ENCODE measurements at regions not wholly inside any gene's neighbourhood (a gene's known extent, or its start where the extent isn't known, plus 50 kb on each side); places are given as distances from the start of the nearest gene placed in this dataset.

DNA sequence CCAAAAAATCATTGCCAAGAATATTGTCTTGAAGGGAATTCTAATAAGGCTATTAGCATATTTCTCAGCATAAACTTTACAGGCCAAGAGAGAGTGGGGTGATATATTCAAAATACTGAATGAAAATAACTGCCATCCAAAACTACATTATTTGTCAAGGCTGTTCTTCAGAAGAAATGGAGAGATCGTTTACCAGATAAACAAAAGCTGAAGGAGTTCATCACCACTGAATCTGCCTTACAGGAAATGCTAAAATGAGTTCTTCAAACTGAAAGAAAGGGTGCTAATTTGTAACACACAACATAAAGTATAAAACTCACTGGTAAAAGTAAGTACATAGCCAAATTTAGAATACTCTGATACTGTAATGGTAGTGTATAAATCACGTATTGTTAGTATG lies 517.0 kb downstream of the TENT5A start:
- DNase-seq = no peak

DNA sequence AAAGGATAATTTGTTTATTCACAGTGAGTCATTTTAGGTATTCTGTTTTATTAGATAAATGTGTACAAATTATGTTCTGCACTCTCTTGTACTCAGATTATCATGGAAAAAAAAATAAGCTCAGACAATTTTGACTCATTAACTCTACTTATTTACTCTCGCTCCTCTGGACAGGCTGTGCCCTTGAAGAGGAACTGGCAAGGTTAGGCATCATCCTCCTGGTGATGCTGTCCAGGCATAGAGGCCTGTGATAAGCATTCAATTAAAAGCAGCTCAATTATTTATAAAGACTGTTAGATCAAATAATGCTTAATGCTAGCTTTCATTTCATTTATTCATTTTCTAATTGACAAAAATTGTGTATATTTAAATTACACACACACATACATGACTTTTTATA lies 518.5 kb downstream of the TENT5A start:
- DNase-seq = no peak

DNA sequence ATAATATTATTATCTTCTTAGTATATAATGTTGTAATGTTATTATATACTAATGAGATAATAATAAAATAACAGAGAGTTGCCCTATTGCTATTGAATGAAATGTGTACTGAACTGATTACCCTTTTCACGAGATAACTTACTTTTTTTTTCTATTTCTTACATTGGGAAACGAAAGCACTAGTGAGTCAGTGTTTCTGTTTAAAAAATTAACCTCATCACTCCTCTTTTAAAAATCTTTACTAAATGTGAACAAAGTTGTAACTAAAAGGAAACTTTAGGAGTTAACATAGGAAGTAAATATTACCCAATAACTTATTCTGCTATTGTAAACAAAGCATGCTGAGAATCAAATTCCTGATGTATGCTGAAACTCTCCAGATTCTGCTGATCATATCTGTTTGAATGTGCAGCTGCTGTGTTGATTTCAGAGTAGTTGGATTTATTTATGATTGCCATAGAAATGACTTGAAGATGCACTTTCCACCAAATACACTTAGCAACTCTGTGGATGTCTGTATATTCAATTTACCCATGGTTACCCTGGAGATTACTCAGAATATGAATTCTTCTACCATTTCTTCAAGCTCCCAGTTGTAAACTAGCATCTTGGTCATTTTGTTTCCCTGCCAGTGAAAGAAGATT lies 523.4 kb downstream of the TENT5A start:
- peak; percentile 61 for DNase-seq

DNA sequence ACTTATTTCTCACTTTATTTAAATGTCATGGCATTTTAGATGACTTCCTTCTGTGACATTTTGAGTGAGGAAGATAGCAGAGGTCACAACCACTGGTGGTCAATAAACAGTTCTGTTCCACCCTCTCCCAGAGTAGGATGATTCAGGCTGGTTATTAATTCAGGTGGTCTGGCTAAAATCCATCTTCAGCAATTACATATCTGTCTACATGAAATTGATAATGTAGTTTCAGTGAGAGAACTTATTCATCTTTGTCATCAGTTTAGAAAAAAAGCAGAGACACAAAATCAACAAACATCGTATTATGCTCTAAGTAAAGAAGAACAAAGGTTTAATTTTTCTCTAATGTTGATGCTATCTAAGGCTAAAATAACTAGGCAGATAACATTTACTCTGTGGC lies 525.5 kb downstream of the TENT5A start:
- no peak for DNase-seq

DNA sequence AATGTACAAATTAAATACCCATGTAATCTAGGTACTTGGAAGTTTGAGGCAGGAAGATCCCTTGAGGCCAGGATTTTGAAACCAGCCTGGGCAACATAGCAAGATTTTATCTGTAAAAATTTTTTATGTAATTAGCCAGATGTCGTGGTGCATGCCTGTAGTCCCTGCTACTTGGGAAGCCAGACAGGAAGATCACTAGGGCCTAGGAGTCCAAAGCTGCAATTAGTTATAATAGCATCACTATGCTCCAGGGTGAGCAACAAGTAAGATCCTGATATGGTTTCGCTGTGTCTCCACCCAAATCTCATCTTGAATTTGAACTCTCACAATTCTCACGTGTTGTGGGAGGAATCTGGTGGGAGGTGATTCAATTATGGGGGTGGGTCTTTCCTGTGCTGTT lies 535.8 kb downstream of the TENT5A start:
- DNase-seq = no peak

DNA sequence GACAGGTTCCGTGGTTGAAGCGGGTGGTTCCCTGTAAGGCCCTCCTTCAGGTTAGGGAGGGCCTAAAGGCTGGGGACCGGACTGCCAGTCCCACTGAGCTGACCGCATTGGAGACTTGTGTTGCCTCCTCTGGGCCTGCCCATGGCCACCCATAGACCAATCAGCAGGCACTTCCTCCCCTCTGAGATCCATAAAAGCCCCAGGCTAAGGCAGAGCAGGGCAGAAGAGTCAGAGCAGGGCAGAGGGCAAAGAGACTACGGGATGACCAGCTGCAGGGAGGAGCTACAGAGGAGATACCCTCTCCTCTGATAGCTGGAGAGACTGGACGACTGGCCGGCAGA lies 537.4 kb downstream of the TENT5A start:
- DNase-seq = no peak

DNA sequence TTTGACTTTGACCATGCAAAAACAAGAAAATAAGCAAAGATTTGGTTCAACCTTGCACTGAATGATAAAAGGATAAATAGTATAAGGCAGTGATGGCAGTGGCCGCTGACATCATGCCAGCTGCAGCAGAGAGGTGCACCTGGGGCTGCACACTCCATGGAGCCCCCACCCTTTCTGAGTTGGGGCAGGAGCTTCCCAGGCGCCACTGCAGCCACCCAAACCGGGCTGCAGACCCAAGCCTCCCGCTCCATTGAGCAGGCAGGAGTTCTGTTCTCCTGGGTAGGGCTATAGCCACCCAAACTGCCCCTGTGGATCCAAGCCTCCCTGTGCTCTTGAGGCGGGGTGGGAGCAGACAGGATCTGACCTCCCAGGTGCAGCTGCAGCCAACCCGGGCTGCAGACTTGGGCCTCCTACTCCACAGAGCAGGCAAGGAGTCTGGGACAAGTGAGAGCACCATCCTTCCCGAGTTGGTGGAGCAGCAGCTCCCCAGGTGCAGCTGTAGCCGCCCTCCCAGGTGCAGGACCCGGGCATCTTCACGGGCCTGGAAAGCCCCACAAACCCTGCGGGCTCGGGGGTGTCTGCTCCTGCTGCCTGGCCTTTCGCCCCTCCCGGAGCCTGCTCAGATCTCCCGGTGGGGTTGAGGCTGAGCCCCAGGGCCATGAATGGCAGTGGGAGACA lies 537.9 kb downstream of the TENT5A start:
- no peak for DNase-seq

DNA sequence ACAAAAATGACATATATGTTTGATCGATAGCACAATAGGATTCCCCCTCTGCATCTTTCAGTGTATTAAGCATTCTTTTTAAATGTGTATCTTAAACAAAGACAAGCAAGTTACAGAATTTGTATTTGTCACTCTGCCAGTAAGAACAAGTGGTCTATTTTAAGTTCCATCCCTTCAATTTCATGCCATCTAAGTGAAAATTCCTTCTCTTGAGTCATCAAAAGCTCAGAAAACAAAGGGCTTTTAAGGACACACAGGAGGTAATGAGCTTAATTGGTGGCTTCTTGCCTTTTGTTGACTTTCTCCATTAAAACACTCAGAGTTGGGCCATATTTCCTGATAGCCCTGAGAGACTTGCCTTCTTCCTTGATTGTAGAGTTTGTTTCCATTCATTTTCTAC lies 547.8 kb downstream of the TENT5A start:
- no peak for DNase-seq

DNA sequence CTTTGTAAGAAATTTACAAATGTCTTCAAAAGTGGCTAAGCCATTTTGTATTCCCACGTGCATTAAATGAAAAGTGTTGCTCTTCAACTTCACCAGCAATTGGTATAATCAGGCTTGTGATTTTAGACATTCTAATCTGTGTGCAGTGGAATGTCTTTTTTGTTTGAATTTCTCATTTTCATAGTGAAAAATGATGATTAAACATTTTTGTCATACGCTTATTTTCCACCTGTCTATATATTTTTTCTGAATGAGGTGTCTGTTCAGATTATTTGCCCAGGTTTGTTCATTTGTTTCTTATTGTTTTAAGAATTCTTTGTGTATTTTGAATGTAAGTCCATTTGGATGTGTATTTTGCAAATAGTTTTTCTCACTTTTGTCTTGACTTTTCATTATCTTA lies 558.1 kb downstream of the TENT5A start:
- no peak for DNase-seq

DNA sequence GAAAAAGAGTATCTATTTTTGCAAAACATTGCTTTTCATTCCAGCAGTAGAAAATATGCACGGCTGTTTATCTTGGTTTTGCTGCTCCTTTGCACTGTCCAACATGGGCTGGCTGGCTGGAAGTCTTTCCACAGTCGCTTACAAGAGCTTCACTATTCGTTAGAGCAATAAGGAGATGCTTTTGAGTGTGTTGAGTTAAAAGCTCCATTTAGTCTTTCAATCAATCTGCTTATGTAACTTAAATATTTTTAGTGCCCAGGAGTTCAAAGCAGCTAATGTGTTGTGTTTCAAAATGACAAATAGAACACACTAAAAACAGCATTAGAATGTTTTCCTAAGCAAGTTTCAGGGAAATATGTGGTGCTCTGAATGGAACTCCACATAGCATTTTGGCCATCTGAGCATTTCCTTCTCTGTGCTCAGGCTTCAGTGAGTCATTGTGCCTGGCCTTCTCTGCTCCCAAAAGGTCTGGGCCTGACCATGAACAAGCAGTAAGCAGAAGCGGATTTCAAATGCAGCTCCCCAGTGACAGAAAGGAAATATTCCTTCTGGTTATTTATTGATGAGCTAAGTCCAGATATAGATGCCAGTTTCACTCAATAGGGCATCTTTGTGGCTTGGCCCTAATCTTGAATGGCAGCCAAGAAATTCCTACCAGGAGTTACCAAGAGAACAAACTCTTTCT lies 580.3 kb downstream of the TENT5A start:
- DNase-seq = peak; percentile 42

DNA sequence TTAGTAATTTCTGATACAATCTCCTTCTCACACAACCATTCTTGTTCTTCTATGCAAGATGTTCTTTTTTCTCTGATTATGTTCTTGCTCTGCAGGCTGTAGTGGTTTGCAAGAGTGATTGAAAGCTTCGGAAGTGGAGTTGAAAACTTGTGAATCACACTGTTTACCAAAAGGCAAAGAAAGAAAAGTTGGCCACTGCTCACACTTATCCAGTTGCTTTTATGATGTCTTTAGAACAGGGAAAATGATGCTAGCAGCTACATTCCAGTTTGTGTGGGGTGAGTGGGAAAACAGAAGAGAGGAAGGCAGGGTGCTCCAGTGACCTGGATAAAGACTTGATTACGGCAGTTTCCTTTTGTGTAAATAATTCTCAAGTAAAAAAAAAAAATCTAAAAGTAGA lies 583.3 kb downstream of the TENT5A start:
- no peak for DNase-seq

DNA sequence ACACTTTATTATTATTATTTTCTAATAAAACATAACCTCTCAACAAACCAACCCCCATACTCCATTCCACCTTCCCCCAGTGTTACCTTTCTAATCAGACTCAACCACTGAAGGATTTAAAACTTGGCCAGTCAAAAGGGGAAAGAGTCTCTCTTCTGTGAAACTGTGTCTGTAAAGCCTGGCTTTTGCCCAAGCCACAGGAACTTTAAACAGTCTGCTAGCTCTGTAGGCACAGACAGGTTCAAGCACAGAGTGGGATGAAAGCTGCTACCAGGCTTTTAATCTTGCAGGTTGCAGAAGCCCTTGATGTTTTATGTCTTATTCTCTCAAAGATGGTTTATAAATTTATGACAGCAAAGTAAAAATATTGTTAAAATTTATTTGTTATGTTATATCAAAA lies 585.7 kb downstream of the TENT5A start:
- no peak for DNase-seq

DNA sequence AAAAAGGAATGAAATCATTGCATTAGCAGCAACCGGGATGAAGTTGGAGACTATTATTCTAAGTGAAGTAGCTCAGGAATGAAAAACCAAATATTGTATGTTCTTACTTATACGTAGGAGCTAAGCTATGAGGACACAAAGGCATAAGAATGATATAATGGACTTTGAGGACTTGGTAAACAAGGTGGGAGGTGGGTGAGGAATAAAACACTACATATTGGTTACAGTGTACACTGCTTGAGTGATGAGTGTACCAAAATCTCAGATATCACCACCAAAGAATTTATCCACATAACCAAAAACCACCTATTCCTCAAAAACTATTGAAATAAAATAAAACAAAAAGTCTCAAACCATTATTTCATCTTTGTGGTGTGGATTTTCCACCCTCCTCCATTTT lies 593.5 kb downstream of the TENT5A start:
- no peak for DNase-seq

DNA sequence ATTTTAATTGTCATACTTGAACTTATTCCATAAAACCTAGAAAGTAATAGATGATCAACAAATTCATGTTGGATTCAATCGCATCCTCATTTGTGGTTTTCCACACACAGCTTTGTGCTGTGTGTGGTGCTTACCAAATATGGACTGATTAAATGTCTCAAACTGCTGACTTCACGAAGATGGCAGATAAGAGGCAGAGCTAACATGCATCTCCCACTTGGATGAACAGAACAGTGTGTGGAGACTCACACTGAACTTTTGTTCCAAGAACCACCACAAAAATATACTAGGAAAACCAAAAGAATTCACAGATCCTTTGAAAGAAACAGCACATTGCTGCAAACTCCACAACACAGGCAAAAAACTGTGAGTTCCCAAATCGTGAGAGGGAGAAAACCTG lies 603.7 kb downstream of the TENT5A start:
- no peak for DNase-seq

DNA sequence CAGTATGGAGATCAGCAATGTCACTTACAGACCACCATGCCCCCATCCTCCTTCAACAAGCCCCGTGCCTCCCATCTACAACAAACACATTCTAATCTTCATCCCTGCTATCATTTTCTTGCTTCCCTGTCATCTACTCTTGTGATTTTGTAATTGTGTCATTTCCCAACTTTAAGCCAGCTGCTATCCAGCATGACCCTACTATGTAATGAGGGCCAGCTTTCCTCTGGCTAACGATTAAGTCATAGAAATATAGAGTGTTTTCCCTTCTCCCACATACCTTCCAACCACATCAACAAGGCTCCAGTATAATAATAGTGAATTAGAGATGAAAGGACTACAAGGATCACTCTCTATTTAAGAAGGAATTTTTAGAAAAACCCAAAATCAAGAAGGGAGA lies 607.0 kb downstream of the TENT5A start:
- no peak for DNase-seq

DNA sequence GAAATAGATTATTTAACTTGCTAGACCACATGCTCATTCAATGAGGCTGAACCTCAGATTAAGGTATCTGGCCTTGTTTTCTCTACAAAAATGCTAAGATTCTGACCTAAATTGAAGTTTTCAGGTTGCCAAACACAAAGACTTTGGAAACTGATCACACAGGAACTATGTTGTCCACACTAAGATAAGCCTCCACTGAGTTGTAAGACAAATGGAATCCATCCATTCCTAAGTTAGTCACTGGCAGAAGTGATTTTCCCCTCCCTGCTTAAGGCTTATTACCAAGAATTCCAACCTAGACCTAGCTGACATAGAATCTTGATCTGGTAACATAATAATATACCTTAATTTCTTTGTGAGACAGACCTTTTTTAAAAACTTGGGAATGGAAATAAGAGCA lies 608.1 kb downstream of the TENT5A start:
- DNase-seq = no peak

DNA sequence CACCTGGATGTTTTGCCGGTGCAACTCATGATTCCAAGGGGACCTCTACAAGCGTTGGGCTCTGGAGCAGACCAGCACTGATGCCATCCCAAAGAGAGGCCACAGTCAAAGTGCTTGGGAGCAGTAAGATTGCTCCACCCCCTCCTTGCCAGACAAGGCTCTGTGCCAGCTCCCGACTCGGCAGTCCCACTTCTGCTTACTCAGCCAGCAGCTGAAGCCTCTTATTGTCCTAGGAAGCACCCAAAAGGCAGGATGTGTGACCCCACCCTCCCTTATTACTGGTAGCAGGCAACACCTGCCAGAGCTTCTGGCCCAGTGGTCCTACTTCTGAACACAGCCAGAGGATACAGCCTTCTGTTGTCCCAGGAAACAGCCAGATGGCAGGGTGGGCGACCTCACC lies 614.2 kb downstream of the TENT5A start:
- DNase-seq = no peak

DNA sequence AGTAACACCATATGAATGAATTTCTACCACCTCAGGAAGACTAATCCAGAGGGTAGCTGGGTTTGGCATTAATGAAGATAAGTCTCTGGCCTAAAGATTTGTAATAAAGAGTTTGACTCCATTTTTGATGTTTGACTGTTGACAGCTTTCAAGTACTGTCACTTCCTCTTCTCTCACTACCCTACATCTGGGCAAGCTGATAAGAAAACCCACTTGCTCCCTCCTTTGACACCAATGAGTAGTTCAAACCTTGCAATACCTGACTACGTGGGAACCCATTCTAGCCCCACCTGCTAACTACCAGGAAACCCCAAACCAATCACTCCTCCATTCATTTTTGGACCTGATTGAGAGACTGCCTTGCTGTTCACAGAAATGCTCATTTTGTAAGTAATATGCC lies 621.5 kb downstream of the TENT5A start:
- no peak for DNase-seq

DNA sequence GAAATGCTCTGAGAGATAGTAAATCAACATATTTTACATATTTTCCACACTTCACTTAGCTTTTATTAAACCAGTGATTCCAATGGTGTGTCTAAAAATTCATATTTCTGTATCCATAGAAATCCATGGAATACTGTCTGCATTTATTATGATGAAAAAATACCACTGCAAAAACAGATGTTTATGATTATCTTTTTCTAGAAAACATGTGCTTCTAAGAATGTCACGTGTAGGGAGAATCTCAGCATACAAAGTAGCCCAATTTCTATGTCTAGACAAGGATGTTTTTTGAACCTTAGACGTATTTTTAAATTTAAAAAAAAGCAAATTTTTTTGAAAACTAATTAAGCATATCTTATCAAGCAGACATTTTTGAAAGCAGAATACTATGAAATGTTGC lies 622.4 kb downstream of the TENT5A start:
- DNase-seq = peak; percentile 11

DNA sequence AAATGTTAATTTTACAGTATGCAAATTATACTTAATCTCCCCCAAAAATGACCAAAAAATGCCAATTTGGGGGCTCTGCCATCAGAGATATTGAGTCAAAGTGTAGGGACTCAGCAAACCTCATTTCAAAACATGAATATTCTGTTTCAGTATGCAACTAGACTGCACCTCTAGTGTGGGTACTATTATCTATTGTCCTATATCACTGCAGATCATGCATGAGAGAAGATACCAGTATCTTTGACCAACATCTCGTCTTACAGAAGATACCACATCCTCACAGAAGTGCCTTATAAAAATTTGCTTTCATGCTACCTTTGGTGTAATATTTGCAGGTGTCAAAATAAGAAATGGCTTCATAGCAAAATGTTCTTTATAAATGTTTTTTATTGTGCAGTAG lies 623.8 kb downstream of the TENT5A start:
- DNase-seq = no peak

DNA sequence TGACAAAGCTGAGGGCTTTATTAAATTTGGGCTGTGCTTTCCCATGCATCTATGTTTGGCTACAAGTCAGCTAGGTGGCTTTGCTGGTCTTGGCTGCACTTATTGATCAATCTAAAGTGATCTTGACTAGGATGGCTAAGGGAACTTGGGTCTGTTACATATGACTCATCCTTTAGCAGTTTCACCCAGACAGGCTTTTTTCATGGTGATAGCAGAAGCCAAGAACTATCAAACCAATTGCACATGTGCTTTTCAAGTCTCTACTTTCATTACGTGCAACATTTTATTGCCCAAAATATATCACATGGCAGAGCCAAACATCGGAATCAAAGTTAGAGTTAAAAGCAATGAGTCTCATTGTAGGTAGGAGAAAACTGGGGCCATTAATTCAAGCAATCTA lies 626.3 kb downstream of the TENT5A start:
- no peak for DNase-seq

DNA sequence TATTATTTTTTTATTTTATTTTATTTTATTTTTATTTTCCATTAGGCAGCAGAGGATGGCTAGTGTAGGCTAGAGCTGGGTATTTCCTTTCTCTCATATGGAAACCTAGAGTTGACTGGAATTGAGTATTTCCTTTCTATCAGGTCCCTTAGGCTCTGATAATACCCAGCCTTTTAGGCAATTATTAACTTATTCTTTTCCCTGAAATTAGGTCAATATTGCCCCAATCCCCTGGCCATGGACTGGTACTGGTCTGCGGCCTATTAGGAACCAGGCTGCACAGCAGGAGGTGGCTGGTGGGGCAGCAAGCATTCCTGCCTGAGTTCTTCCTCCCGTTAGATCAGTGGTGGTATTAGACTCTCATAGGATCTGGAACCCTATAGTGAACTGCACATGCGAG lies 632.2 kb downstream of the TENT5A start:
- no peak for DNase-seq

DNA sequence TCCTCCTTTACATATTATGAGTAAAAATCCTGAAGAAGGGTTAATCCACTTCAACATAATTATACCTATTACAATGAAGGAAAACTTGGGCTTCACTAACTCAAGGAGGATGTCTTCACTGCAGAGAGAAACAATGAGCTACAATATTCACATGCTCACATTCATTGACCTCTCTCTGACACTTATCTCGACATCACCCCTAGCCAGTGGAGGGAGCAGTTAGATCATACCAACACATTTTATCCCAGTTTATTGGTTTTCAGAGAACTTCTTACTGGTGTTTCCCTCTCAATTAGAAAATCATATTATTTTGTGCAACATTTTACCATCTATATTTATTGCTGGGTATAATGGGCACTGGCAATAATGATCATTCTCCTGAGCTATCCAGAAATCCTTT lies 646.5 kb downstream of the TENT5A start:
- no peak for DNase-seq

DNA sequence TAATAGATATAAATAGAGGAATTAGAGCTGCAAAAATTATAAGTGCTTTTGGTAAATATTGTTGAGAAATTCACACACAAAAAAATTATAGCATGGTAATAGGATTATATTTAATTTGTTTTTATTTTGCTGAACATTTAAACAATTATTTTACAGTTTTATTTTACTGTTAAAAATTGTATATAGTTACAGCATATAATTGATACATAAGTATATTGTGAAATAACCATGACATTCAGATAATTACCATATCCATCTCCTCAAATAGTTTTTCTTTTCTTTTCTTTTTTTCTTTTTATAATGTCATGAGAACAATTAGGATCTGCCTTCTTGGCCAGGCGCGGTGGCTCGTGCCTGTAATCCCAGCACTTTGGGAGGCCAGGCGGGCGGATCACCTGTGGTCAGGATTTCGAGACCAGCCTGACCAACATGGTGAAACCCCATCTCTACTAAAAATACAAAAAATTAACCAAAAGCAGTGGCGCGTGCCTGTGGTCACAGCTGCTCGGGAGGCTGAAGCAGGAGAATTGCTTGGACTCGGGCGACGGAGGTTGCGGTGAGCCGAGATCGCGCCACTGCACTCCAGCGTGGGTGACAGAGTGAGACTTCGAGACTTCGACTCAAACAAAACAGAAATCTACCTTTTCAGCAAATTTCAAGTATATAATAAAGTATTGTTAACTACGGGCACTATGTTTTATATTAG lies 654.2 kb downstream of the TENT5A start:
- no peak for DNase-seq

Data from hindlimb muscle (tissue), 1 donor.